ENCODE measurements at regions not wholly inside any gene's neighbourhood (a gene's known extent, or its start where the extent isn't known, plus 50 kb on each side); places are given as distances from the start of the nearest gene placed in this dataset.
"Not testable (repeated sequence)": the region's sequence is repeated elsewhere in the genome, so short reads cannot be mapped to it uniquely, and the experiment has no call there.

DNA sequence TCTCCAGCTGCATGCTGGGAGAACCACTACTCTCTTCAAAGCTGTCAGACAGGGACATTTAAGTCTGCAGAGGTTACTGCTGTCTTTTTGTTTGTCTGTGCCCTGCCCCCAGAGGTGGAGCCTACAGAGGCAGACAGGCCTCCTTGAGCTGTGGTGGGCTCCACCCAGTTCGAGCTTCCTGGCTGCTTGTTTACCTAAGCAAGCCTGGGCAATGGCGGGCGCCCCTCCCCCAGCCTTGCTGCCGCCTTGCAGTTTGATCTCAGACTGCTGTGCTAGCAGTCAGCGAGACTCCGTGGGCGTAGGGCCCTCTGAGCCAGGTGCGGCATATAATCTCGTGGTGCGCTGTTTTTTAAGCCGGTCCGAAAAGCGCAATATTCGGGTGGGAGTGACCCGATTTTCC lies 215.0 kb downstream of the STIM2 start:
- DNase-seq (ENCODE audit: low read depth, low spot score); H3K4me3 ChIP-seq (ENCODE audit: low read length): not testable (repeated sequence)

DNA sequence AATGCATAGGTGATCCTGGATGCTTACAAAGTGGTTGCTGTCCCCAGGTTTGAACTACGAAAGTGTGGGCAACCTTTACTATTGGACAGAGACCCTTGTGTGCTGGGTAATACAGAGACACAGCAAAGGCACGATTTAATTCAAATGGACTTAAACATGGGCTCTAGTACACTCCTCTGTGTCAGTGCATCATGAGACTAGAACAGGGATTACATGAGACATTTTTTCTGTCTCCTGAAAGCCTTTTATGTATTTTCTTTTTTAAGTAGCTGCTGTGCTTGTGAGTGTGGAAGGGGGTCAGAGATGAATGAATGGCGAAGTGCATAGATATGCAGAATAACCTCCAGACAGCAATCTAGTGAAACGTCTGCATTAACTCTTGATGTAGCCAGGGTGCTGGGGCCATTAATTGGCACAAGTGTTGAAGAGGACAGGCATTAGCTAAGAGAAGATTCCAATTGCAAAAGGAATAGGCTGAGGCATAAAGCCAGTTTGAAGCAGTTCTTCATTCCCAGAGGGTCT lies 218.4 kb downstream of the STIM2 start:
- no peak for DNase-seq (ENCODE audit: low read depth, low spot score)
- no peak overlapping the region for H3K4me3 ChIP-seq (ENCODE audit: low read length)

DNA sequence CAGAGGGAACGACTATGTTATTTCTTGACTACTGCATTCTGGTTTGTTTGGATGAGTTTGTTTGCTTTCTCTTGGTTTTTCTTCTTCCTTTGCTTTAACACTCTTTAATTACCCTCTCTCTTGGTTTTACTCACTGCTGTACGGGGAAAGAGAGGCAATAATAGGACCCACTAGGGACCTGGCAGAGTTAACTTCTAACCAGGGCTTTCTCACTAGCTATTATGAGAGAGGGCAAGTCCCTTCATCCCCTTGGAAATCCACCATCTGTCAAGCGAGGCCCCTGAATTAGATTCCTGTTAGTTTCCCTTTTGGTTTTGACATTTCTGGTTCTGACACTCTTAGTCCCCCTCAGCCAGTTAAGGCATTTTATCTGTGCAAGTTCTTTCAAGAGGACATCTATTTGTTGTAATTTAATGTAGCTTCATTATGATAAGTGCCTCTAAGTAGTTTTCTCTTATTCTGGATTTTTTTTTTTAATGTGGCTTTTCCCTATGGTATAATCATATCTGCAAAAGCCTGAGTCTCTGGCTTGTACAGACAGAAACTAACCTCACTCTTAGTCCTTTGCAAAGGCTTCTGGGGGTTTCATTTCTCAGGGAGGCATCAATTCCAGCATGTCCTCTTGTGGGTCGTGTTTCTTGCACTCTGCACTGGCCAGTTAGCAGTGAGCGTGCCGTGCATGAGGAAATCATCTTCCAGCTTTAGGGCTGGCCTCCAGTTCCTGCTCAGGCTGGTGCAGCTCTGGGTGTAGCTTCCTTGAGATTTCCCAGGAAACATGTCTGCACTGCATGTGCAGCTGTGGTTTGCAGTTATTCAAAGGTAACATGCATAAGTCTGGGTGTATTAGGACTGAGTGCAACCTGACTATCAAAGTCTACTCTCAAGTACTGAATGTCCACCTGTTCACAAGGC lies 221.3 kb downstream of the STIM2 start:
- DNase-seq (ENCODE audit: low read depth, low spot score), result no peak
- H3K4me3 ChIP-seq (ENCODE audit: low read length), result no peak overlapping the region

DNA sequence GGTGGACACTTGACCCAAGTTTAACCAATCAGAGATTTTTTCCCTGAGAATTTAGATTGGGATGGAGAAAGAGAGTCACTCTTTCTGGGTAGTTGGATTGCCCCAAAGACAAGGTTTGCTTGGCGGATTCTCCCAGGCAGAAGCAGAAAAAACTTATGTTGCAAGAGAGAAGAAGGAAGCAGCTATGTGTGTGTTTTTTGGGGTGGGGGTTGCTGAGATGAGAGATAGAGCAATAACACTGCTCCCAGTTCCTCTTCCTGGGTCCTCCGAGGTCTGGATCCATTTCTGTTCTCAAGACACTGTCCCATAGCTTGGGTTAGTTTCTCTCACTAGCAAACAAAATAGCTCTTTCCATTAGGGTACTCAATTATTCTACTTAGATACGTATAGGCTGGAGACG lies 222.1 kb downstream of the STIM2 start:
- DNase-seq (ENCODE audit: low read depth, low spot score), result no peak
- no peak overlapping the region for H3K4me3 ChIP-seq (ENCODE audit: low read length)

DNA sequence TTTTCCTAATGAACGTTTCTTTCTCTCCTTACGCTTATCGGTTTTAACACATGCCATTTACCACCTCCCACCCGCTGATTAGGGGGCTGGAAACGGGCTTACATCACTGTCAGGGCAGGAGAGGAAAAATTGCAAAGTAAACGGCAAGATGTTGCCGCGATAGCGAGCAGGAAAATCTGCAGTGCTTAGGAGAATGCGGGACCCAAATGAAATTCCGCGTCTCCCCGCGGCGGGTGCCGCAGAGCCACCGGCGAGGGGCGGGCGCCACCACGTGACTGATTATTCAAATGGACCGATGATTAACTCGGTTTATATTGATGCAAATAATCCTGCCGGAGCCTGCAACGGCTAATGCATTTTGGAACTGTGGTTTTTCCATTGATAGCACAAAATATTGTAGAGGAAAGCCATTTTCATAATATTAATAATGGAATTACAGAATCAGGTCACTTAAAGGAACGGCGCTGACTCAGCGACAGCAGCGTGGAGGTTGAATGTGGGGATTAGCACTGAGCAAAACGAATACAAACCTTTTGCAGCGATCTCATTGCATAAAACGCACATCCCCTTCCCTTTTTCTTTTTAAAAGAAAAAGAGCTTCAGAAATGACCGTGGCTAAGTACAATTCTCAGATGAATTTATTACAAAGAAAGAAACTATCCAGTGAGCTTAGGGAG lies 224.2 kb downstream of the STIM2 start:
- DNase-seq (ENCODE audit: low read depth, low spot score), result no peak
- H3K4me3 ChIP-seq (ENCODE audit: low read length), result no peak overlapping the region

DNA sequence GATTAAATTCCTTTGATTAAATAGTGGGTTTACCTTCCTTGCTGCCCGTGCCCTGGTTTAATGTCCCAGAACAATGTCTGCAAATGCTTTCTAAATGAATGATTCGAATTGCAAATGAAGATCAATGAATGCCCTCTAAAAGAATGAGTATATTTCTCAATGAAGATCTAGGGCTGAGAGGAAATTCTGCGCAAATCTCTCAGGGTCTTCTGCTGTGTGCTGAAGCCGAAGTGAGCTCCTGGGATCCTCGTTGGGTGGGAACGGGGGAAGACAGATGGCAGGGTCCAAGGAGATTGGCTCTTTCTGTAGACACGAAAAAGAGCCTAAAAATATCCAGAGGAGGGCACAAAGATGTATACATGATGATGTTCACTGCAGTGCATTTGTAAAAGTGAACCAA lies 224.8 kb downstream of the STIM2 start:
- H3K4me3 ChIP-seq (ENCODE audit: low read length), result no peak overlapping the region
- DNase-seq (ENCODE audit: low read depth, low spot score), result no peak

DNA sequence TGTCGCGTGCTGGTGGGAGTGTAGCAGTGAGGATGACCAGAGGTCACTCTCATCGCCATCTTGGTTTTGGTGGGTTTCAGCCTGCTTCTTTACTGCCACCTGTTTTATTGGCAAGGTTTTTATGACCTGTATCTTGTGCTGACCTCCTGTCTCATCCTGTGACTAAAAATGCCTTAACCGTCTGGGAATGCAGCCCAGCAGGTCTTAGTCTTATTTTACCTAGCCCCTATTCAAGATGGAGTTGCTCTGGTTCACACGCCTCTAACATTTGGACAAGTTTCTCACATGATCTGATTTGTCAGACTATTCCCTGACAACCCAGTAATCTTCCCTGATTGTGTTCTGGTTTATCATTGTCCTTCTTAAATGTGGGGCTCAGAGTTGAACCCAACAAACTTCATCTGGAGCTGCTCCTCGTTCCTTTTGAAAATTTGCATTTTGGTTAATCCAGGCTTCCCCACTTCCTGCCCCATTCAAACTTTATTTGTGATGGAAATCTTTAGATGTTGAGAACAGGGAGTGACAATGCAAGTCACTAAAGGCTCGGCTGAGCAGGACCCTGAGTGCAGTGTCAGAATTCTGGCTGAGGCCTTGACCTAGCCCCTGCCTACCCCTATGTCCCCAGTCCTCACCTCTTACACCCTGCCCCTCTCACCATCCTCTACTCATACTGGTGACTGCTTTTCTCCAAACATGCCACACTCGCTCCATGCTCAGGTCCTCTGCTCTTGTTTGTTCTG lies 226.8 kb downstream of the STIM2 start:
- no peak for DNase-seq (ENCODE audit: low read depth, low spot score)
- no peak overlapping the region for H3K4me3 ChIP-seq (ENCODE audit: low read length)

DNA sequence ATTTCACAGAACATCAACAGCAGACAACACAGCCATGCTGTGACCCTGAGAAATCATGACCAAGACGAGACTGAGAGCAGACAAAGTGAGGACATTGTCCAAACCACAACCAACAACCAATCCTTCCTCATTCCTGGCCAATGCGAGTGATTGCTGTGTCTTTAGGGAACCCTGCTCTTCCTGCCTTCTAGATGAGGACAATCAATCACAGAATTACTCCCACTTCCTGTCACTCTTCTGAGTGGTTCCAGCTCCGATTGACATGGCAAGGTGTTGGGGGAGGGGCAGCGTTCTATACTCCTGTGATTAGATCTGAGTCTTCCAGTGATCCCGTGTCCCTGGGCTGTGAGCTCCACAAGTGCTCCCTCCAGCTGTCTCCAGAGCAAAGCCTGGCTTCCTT lies 227.8 kb downstream of the STIM2 start:
- no peak for DNase-seq (ENCODE audit: low read depth, low spot score)
- H3K4me3 ChIP-seq (ENCODE audit: low read length), result no peak overlapping the region

DNA sequence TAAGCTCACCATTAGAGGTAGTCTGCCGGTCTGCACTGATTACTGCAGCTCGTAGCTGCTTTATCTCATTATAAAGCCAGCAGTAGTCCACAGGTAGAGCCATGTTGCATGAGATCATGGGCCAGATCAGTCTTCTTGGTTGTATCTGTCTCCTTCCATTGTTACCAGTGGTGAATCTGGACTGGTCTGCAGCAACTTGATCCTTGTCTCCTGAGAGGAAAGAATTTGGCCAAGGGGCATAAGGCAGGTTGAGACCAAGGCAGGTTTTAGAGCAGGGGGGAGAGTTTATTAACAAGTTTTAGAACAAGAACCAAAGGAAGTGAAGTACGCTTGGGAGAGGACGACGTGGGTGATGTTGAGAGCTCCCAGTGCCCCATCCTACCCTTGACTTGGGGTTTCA lies 228.5 kb downstream of the STIM2 start:
- no peak overlapping the region for H3K4me3 ChIP-seq (ENCODE audit: low read length)
- DNase-seq (ENCODE audit: low read depth, low spot score), result no peak

DNA sequence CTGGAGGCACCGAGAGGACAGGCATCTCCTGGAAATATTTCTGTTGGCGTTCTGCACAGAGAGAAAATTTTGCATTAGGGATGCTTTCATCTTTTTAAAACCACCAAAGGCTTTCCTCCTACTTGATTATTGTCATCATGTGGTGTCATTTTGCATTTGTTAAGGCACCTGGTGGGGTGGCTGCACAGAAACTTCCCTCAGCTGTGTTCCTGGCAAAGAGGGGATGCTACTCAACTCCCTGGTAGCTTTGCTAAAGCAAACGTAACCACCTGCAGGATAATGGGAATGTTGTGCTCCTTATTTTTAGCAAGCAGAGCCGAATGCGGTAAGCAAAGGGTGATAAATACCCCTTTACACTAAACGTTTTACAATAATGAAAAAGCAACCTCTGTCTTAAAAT lies 229.8 kb downstream of the STIM2 start:
- no peak overlapping the region for H3K4me3 ChIP-seq (ENCODE audit: low read length)
- no peak for DNase-seq (ENCODE audit: low read depth, low spot score)

DNA sequence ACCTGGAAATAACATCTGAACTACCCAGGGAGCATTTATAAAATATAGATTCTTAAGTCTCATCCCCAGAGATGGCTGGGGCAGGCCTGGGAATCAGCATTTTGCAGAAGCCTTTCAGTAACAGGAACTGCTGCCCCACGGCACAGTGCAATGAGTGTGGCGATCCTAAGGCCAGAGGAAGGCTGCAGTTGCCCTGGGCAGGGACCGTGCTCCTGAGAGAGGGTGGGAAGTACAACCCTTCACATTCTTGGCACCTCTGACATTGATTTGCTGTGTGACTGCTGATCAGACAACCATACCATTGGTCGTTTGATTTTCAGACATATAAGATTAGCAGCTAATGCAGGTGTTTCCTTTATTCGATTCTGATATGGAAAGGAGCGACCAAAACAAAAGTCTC lies 233.6 kb downstream of the STIM2 start:
- DNase-seq (ENCODE audit: low read depth, low spot score), result no peak
- H3K4me3 ChIP-seq (ENCODE audit: low read length), result no peak overlapping the region

DNA sequence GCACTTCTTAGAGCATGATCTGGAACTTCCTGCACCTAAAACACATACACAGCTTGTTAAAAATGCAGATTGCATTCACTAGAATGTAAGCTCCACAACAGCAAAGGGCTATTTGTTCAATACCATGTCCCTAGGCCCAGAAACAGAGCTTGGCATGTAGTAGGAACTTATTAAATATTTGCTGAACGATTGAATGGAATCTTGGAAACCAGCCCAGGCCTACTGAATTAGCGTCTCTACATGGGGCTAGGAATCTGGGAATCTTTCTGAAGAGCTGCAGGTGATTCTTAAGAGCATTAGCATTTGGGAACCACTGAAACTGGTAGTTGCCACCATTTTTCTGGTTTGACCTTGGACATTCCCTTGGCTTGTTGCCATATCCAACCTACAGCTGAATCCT lies 234.1 kb downstream of the STIM2 start:
- DNase-seq (ENCODE audit: low read depth, low spot score), result no peak

DNA sequence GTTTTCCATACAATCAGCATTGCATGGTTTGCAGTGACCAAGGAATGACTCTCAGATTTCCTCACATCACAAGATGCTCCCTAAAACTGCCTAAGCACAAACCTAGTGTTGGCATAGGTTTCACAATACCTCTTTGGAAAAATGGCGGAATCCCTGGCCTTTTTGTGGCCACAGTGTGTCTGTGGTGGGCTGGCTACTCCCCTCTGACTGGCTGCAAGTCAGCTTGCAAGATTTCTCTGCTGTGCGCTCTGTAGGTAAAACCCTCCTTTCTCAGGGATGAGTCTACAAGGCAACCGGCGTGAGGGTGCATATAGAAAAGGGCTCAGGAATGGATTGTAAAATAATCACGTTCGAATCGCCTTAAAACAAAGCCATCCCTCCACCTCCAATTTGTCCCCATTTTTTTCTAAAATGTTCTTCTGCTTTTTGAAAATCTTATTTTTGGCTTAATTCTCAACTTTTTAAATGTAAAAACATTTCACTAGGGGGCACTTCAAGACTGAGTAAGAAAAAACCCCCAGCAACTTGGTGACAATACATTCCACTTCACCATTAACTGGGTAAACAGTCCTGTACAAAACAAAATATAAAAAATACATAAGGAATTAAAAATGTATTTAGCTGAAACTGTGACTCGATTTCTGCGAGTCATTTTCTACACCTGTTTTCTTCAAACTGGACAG lies 235.6 kb downstream of the STIM2 start:
- no peak for DNase-seq (ENCODE audit: low read depth, low spot score)
- H3K4me3 ChIP-seq (ENCODE audit: low read length), result no peak overlapping the region

More for the DNA sequence above, 234.1 kb downstream of the STIM2 start:
- no peak overlapping the region for H3K4me3 ChIP-seq (ENCODE audit: low read length)

DNA sequence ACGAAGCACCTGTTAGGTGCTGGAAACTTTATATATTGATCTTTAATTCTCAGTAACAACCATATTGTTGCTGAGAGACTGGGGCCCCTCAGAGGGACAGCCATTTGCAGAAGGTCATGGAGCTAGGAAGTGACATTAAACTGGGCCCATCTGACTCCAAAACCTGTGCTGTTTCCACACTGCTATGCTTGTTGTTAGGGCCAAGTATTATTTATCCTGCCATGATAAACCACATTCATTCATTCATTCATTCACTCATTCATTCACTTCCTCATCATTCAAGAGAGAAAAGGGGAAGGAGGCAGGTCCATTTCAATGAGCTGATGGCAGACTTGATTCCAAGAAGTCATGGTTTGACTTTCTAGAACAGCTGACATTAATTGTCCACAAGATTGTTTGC lies 237.4 kb downstream of the STIM2 start:
- H3K4me3 ChIP-seq (ENCODE audit: low read length), result no peak overlapping the region
- no peak for DNase-seq (ENCODE audit: low read depth, low spot score)

DNA sequence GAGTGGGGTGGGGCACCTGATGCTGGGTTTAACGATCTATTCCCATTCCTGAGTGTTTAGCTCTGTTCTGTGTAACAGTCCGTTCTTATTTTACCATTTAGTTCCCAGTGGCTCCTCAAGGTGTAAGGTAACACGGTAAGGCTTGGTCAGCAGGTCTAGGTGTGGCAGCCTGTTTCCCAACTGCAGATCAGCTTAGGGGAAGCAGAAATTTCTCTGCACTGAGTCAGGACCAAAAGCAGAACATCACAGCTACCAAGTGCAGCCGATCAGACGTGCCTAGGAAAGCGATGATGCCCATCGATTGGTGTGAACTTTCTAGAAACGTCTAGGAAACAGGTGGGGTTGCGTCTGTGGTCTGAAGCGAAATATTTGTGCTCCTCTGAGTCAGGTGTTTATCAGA lies 240.1 kb downstream of the STIM2 start:
- DNase-seq (ENCODE audit: low read depth, low spot score), result no peak
- H3K4me3 ChIP-seq (ENCODE audit: low read length), result no peak overlapping the region

DNA sequence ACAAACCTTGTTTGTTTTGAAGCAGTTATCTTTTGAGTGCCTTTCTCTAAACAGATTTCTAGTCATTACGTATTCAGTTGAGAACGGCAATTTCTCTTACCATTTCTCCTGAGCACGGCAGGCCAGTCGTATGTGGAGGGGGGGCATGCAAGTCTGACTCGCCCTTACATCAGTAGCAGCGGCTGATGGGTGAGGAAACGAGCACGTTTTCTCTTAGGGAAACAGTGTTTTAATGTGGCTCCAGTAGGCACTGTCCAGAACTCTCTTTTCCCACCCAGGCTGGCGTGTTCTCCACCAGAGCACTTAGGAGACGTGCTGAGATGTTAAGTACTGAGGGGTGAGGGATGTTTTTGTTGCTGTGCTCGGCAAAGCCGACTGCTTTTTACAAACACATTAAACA lies 240.5 kb downstream of the STIM2 start:
- H3K4me3 ChIP-seq (ENCODE audit: low read length), result no peak overlapping the region
- no peak for DNase-seq (ENCODE audit: low read depth, low spot score)

DNA sequence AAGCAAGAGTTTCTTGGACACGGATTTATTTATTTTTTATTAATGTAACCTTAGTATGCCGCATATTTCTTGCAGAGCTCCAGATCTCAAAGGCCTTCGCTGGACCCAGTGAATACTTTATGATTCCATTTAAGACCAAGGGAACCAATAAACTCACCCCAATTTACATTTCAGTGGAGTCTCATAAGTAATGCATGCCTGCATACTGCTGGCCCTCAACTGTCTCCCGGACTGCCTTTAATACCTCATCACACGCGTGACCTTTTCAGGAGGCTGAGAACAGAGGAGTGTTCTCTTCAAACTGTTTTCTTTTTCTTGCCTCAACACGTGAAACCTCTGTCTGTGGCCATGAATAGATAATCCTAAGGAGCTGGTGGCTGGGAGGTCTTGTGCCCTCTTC lies 240.9 kb downstream of the STIM2 start:
- DNase-seq (ENCODE audit: low read depth, low spot score), result no peak
- H3K4me3 ChIP-seq (ENCODE audit: low read length), result no peak overlapping the region

DNA sequence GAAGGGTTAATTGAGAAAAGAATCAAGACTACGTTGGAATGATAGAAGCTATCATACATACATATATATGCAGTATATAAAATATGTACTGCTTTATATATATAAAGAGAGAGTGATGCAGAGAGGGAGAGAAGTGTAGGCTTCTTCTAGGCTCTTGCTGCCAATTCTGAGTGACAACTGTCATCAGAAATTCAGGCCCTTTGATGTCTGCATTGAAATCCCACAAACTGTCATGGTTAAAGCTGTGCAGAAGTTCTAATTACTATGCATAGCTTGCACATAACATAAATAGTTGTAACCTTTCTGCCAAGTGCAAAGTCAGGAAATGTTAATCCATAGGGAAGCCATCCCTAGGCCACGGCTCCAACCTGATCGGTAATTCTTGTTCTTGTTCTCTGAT lies 251.0 kb downstream of the STIM2 start:
- no peak for DNase-seq (ENCODE audit: low read depth, low spot score)
- no peak overlapping the region for H3K4me3 ChIP-seq (ENCODE audit: low read length)

DNA sequence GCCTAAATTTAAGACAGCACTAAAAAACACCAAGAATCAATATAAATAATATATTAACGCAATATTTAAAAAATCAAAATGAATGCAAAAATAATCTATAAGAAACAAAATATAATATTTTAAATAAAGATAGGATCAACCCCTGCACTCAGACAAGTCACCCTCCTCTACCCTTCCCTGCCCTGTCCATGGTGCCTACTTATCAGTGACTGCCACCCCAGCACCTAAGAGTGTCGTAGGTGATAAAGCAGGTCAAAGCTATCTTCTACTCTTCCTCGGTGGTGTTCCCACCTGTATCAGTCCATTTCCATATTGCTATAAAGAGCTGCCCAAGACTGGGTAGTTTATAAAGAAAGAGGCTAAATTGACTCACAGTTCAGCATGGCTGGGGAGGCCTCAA lies 251.9 kb downstream of the STIM2 start:
- no peak overlapping the region for H3K4me3 ChIP-seq (ENCODE audit: low read length)
- no peak for DNase-seq (ENCODE audit: low read depth, low spot score)

Data from Jurkat, Clone E6-1 (cell line).